Mesothelial cell of epicardium (in vitro differentiated cells): ENCODE measurements at regions not wholly inside any gene's neighbourhood (a gene's known extent, or its start where the extent isn't known, plus 50 kb on each side); places are given as distances from the start of the nearest gene placed in this dataset.

ENCODE experiments used
- DNase-seq, 2 experiments: peaks; one replicate each; pipeline ENCODE4 v3.0.0; 2021; ENCODE audit warnings: low spot score in 2 of 2; ENCODE audit not compliant: unreplicated experiment in 2 of 2
- H3K27ac Mint-ChIP-seq: 2 replicates; pipeline ENCODE4 v1.8.0; 2021; ENCODE audit warnings: mixed read lengths
- H3K27me3 Mint-ChIP-seq: 2 replicates; pipeline ENCODE4 v1.8.0; 2021; ENCODE audit warnings: low read depth, mixed read lengths
- H3K36me3 Mint-ChIP-seq: 2 replicates; pipeline ENCODE4 v1.8.0; 2021; ENCODE audit warnings: mixed read lengths
- H3K4me1 Mint-ChIP-seq: 2 replicates; pipeline ENCODE4 v1.8.0; 2021; ENCODE audit warnings: mixed read lengths
- H3K4me3 Mint-ChIP-seq: 2 replicates; pipeline ENCODE4 v1.8.0; 2021; ENCODE audit warnings: mild to moderate bottlenecking, moderate library complexity, mixed read lengths
- H3K9me3 Mint-ChIP-seq: 2 replicates; pipeline ENCODE4 v1.8.0; 2021; ENCODE audit warnings: mixed read lengths
- TF ChIP-seq, protein P1 (sequence below): fragments of 200-600 bp; sonication (generic); IDR thresholded peaks from one replicate; pipeline ENCODE4 v1.5.0; 2021; ENCODE audit warnings: antibody characterized with exemption; ENCODE audit not compliant: unreplicated experiment

DNA sequence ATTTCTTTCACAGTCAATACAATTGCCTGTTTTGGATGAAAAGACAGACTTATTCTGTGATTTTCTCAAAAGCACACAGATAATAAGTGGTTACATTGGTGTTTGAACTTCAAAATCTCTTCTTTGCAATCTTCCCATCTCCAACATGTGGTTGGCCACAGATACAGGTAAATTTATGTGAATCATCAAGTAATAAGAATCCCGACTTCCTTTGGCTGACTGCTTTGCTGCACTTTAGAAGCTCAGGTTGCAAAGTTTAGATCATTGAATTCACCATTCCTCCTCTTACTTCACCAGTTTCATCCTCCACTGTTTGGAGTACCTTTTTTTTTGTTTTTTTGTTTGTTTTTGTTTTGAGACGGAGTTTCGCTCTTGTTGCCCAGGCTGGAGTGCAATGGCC is 56.5 kb upstream of the ADRB2 start:
- no peak overlapping the region for H3K27ac Mint-ChIP-seq

DNA sequence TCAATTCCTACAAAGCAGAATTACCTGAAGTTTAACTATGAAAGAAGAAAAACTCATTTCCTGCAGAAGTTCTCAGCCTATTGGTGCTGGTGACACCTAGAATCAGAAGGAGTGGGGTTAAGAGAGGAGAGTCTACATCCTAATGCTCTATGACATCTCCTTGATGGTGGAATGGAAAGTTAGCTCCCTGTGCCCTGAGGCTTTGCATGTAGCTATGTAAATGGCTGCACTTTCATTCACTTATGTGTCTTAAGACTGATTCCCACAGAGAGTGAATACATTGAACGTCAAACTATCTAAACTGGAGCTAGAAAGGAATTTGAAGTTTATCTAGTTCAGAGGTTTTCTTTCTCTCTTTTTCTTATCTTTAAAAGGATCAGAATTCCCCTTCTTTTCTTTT is 52.1 kb upstream of the ADRB2 start:
- Mint-ChIP-seq H3K9me3 (no peaks in the 10 kb centered on the region), H3K27ac (no peak overlapping the region), H3K36me3 (no peaks in the 10 kb centered on the region), H3K4me3 (no peak overlapping the region), H3K27me3 (peaks cover 7% of the 10 kb centered on the region), H3K4me1 (peaks cover 6% of the 10 kb centered on the region)
- TF ChIP-seq, protein P1, sequence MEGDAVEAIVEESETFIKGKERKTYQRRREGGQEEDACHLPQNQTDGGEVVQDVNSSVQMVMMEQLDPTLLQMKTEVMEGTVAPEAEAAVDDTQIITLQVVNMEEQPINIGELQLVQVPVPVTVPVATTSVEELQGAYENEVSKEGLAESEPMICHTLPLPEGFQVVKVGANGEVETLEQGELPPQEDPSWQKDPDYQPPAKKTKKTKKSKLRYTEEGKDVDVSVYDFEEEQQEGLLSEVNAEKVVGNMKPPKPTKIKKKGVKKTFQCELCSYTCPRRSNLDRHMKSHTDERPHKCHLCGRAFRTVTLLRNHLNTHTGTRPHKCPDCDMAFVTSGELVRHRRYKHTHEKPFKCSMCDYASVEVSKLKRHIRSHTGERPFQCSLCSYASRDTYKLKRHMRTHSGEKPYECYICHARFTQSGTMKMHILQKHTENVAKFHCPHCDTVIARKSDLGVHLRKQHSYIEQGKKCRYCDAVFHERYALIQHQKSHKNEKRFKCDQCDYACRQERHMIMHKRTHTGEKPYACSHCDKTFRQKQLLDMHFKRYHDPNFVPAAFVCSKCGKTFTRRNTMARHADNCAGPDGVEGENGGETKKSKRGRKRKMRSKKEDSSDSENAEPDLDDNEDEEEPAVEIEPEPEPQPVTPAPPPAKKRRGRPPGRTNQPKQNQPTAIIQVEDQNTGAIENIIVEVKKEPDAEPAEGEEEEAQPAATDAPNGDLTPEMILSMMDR = no peak
- DNase-seq = no peak

More for the DNA sequence above, 56.5 kb upstream of the ADRB2 start:
- Mint-ChIP-seq H3K4me3 (no peak overlapping the region), H3K4me1 (peaks cover 29% of the 10 kb centered on the region), H3K36me3 (no peaks in the 10 kb centered on the region), H3K9me3 (no peaks in the 10 kb centered on the region), H3K27me3 (peaks cover 10% of the 10 kb centered on the region)
- TF ChIP-seq, protein P1 = no peak
- DNase-seq = no peak

DNA sequence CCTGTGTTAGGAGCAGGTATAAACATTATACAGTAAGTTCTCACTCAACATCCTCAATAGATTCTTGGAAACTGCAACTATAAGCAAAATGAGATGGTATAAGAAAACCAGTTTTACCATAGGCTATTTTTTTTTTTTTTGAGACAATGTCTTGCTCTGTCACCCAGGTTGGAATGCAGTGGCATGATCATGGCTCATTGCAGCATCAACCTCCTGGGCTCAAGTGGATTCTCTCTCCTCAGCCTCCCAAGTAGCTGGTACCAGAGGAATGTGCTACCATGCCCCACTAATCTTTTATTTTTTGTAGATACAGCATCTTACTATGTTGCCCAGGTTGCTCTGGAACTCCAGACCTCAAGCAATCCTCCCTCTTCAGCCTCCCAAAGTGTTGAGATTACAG is 50.1 kb upstream of the ADRB2 start:
- no peak overlapping the region for H3K27ac Mint-ChIP-seq

More for the DNA sequence above, 50.1 kb upstream of the ADRB2 start:
- H3K27me3 Mint-ChIP-seq = peaks cover 7% of the 10 kb centered on the region
- TF ChIP-seq, protein P1 = no peak
- H3K4me3 Mint-ChIP-seq = no peak overlapping the region
- no peaks in the 10 kb centered on the region for H3K9me3 Mint-ChIP-seq
- no peaks in the 10 kb centered on the region for H3K36me3 Mint-ChIP-seq
- peaks cover 4% of the 10 kb centered on the region for H3K4me1 Mint-ChIP-seq
- no peak for DNase-seq
